ENCODE measurements at regions not wholly inside any gene's neighbourhood (a gene's known extent, or its start where the extent isn't known, plus 50 kb on each side); places are given as distances from the start of the nearest gene placed in this dataset.
A peak's percentile ranks its signal among the peaks of the same experiment; 100 is the strongest.

- H3K36me3 ChIP-seq (ENCODE audit: insufficient read depth, low read length), result no peaks in the 10 kb centered on the region
These were observed 455.4 kb downstream of the GADD45G start for GRCh38 chr9:90060256-90060655.

DNA sequence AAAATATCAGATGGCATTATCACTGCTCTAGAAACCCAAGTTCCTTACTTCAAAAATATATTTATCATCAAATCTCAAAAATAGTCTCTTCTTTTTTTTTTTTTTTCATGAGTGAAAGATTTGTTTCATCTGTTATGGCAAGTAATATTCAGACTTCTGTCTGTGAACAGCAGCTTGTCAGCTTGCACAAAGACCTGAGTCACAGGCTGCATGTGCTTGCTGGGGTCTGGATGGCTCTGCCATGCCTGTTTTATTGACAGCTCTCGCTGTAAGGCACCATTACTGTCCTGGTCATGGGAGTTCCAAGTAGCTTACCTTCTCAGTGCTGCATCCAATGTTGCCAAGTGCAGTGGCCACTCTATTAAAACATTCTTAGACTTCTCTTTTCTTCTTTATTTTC lies 456.4 kb downstream of the GADD45G start:
- Histone ChIP-seq H3K27ac (ENCODE audit: low read length) (no peak overlapping the region), H3K9me3 (ENCODE audit: low read length) (no peaks in the 10 kb centered on the region), H3K79me2 (replicated peaks; ENCODE audit: insufficient read depth, low read length) (no peaks in the 10 kb centered on the region), H3K36me3 (ENCODE audit: insufficient read depth, low read length) (no peaks in the 10 kb centered on the region), H3F3A (ENCODE audit: insufficient read depth, low read length, poor library complexity, severe bottlenecking) (no peaks in the 10 kb centered on the region), H3K27me3 (ENCODE audit: insufficient read depth, low read depth, low read length) (no peaks in the 10 kb centered on the region), H3K9ac (ENCODE audit: low read length) (peak overlapping the region; percentile 4), H3K9me2 (ENCODE audit: insufficient read depth, low read length) (no peaks in the 10 kb centered on the region), H3K4me3 (ENCODE audit: low read length) (no peak overlapping the region), H2AFZ (ENCODE audit: low read depth, low read length) (no peak overlapping the region), H3K4me2 (ENCODE audit: low read length) (no peak overlapping the region), H4K20me1 (ENCODE audit: insufficient read depth) (no peaks in the 10 kb centered on the region)
- peak; percentile 66 for TF ChIP-seq EP300 (conservative IDR thresholded peaks at IDR 0.05; ENCODE audit: poor library complexity, severe bottlenecking)
- TF ChIP-seq EZH2 (IDR thresholded peaks at IDR 0.05; ENCODE audit: borderline replicate concordance, insufficient read depth, low read length, poor library complexity, severe bottlenecking), result no peak
- TF ChIP-seq POLR2AphosphoS5 (IDR thresholded peaks at IDR 0.05), result peak; percentile 47
- no peak for TF ChIP-seq TAF1 (IDR thresholded peaks at IDR 0.05; ENCODE audit: low read depth)
- TF ChIP-seq, protein P1, sequence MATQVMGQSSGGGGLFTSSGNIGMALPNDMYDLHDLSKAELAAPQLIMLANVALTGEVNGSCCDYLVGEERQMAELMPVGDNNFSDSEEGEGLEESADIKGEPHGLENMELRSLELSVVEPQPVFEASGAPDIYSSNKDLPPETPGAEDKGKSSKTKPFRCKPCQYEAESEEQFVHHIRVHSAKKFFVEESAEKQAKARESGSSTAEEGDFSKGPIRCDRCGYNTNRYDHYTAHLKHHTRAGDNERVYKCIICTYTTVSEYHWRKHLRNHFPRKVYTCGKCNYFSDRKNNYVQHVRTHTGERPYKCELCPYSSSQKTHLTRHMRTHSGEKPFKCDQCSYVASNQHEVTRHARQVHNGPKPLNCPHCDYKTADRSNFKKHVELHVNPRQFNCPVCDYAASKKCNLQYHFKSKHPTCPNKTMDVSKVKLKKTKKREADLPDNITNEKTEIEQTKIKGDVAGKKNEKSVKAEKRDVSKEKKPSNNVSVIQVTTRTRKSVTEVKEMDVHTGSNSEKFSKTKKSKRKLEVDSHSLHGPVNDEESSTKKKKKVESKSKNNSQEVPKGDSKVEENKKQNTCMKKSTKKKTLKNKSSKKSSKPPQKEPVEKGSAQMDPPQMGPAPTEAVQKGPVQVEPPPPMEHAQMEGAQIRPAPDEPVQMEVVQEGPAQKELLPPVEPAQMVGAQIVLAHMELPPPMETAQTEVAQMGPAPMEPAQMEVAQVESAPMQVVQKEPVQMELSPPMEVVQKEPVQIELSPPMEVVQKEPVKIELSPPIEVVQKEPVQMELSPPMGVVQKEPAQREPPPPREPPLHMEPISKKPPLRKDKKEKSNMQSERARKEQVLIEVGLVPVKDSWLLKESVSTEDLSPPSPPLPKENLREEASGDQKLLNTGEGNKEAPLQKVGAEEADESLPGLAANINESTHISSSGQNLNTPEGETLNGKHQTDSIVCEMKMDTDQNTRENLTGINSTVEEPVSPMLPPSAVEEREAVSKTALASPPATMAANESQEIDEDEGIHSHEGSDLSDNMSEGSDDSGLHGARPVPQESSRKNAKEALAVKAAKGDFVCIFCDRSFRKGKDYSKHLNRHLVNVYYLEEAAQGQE (IDR thresholded peaks at IDR 0.05; ENCODE audit: borderline replicate concordance), result no peak

More at GRCh38 chr9:90060256-90060655, 455.4 kb downstream of the GADD45G start:
- no peaks in the 10 kb centered on the region for H3K27me3 ChIP-seq (ENCODE audit: insufficient read depth, low read depth, low read length)
- no peak overlapping the region for H3K4me3 ChIP-seq (ENCODE audit: low read length)
- H3K9me2 ChIP-seq (ENCODE audit: insufficient read depth, low read length), result no peaks in the 10 kb centered on the region
- H3K79me2 ChIP-seq (replicated peaks; ENCODE audit: insufficient read depth, low read length), result no peaks in the 10 kb centered on the region
- no peaks in the 10 kb centered on the region for H3F3A ChIP-seq (ENCODE audit: insufficient read depth, low read length, poor library complexity, severe bottlenecking)
- H3K9ac ChIP-seq (ENCODE audit: low read length), result no peak overlapping the region
- H4K20me1 ChIP-seq (ENCODE audit: insufficient read depth), result no peaks in the 10 kb centered on the region
- TF ChIP-seq EP300 (conservative IDR thresholded peaks at IDR 0.05; ENCODE audit: poor library complexity, severe bottlenecking), result no peak
- TF ChIP-seq EZH2 (IDR thresholded peaks at IDR 0.05; ENCODE audit: borderline replicate concordance, insufficient read depth, low read length, poor library complexity, severe bottlenecking), result no peak
- no peak for TF ChIP-seq SMC3 (conservative IDR thresholded peaks at IDR 0.05; ENCODE audit: poor library complexity)
- no peak for TF ChIP-seq TAF1 (IDR thresholded peaks at IDR 0.05; ENCODE audit: low read depth)
- TF ChIP-seq MXI1 (conservative IDR thresholded peaks at IDR 0.05; ENCODE audit: poor library complexity, severe bottlenecking), result no peak
- TF ChIP-seq, protein P2, sequence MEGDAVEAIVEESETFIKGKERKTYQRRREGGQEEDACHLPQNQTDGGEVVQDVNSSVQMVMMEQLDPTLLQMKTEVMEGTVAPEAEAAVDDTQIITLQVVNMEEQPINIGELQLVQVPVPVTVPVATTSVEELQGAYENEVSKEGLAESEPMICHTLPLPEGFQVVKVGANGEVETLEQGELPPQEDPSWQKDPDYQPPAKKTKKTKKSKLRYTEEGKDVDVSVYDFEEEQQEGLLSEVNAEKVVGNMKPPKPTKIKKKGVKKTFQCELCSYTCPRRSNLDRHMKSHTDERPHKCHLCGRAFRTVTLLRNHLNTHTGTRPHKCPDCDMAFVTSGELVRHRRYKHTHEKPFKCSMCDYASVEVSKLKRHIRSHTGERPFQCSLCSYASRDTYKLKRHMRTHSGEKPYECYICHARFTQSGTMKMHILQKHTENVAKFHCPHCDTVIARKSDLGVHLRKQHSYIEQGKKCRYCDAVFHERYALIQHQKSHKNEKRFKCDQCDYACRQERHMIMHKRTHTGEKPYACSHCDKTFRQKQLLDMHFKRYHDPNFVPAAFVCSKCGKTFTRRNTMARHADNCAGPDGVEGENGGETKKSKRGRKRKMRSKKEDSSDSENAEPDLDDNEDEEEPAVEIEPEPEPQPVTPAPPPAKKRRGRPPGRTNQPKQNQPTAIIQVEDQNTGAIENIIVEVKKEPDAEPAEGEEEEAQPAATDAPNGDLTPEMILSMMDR (IDR thresholded peaks at IDR 0.05; ENCODE audit: poor library complexity, severe bottlenecking), result no peak
- TF ChIP-seq, protein P1 (IDR thresholded peaks at IDR 0.05; ENCODE audit: borderline replicate concordance), result no peak
- TF ChIP-seq RAD21 (conservative IDR thresholded peaks at IDR 0.05), result no peak
- no peak for TF ChIP-seq POLR2AphosphoS5 (IDR thresholded peaks at IDR 0.05)
- H3K27ac ChIP-seq (ENCODE audit: low read length), result no peak overlapping the region
- no peaks in the 10 kb centered on the region for H3K9me3 ChIP-seq (ENCODE audit: low read length)
- H2AFZ ChIP-seq (ENCODE audit: low read depth, low read length), result no peak overlapping the region
- no peak overlapping the region for H3K4me2 ChIP-seq (ENCODE audit: low read length)
